22Rv1 (cell line): ENCODE measurements at regions not wholly inside any gene's neighbourhood (a gene's known extent, or its start where the extent isn't known, plus 50 kb on each side); places are given as distances from the start of the nearest gene placed in this dataset.

ENCODE experiments used
- ZFX ChIP-seq: fragments of 450-650 bp; IDR thresholded peaks from 2 replicates; pipeline ENCODE4 v1.6.1; 2017; ENCODE audit warnings: antibody characterized with exemption, borderline replicate concordance
- TF ChIP-seq, protein P1 (sequence below): fragments of 450-650 bp; IDR thresholded peaks from 2 replicates; pipeline ENCODE4 v1.5.1; 2017; ENCODE audit warnings: mild to moderate bottlenecking

- TF ChIP-seq, protein P1, sequence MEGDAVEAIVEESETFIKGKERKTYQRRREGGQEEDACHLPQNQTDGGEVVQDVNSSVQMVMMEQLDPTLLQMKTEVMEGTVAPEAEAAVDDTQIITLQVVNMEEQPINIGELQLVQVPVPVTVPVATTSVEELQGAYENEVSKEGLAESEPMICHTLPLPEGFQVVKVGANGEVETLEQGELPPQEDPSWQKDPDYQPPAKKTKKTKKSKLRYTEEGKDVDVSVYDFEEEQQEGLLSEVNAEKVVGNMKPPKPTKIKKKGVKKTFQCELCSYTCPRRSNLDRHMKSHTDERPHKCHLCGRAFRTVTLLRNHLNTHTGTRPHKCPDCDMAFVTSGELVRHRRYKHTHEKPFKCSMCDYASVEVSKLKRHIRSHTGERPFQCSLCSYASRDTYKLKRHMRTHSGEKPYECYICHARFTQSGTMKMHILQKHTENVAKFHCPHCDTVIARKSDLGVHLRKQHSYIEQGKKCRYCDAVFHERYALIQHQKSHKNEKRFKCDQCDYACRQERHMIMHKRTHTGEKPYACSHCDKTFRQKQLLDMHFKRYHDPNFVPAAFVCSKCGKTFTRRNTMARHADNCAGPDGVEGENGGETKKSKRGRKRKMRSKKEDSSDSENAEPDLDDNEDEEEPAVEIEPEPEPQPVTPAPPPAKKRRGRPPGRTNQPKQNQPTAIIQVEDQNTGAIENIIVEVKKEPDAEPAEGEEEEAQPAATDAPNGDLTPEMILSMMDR: peak; percentile 48
- TF ChIP-seq ZFX: no peak
Observed at GRCh38 chr3:74067296-74067695, 442.6 kb upstream of the PDZRN3 start.
